Activated CD8-positive, alpha-beta T cell treated with anti-CD3 and anti-CD28 coated beads for 36 hours (primary cell): ENCODE measurements at regions not wholly inside any gene's neighbourhood (a gene's known extent, or its start where the extent isn't known, plus 50 kb on each side); places are given as distances from the start of the nearest gene placed in this dataset.

ENCODE experiments used
- ATAC-seq: fragments of 200-7000 bp; cut with Tn5 transposase; one replicate; pipeline ENCODE4 v1.10.0; 2021; ENCODE audit warnings: mild to moderate bottlenecking, moderate library complexity
- CTCF ChIA-PET: fragments of 350-600 bp; sonication (Branson Sonifier 250); formaldehyde crosslinking; loops from one replicate; lab custom pipeline; 2021; ENCODE audit warnings: antibody characterized with exemption; lab: Charles Lee
- POLR2A ChIA-PET: fragments of 350-600 bp; sonication (Branson Sonifier 250); formaldehyde crosslinking; loops from one replicate; lab custom pipeline; 2021; ENCODE audit warnings: antibody characterized with exemption; lab: Charles Lee
- DNase-seq: peaks from one replicate; pipeline ENCODE4 v3.0.0-alpha.2; 2020
- H3K27ac Mint-ChIP-seq: one replicate; pipeline ENCODE4 v1.8.0; 2021; ENCODE audit warnings: mild to moderate bottlenecking, mixed read lengths
- H3K27me3 Mint-ChIP-seq: one replicate; pipeline ENCODE4 v1.8.0; 2021; ENCODE audit warnings: mixed read lengths
- H3K36me3 Mint-ChIP-seq: one replicate; pipeline ENCODE4 v1.8.0; 2021; ENCODE audit warnings: low read depth, mixed read lengths
- H3K4me1 Mint-ChIP-seq: one replicate; pipeline ENCODE4 v1.8.0; 2021; ENCODE audit warnings: low read depth, mixed read lengths
- H3K4me3 Mint-ChIP-seq: one replicate; pipeline ENCODE4 v1.8.0; 2021; ENCODE audit warnings: mild to moderate bottlenecking, moderate library complexity, mixed read lengths
- H3K9me3 Mint-ChIP-seq: one replicate; pipeline ENCODE4 v1.8.0; 2021; ENCODE audit warnings: mixed read lengths
- CTCF ChIP-seq: fragments of 200-600 bp; IDR thresholded peaks from one replicate; pipeline ENCODE4 v1.8.0; 2022; ENCODE audit warnings: antibody characterized with exemption, mild to moderate bottlenecking
- intact Hi-C: fragments of 100-400 bp; cut with micrococcal nuclease; formaldehyde crosslinking; loops from one replicate; pipeline ENCODE4 v1.10.0; 2022

- DNase-seq (no peak), ATAC-seq (no peak)
- Mint-ChIP-seq H3K4me1 (peaks cover 4% of the 10 kb centered on the region), H3K4me3 (no peak overlapping the region), H3K36me3 (no peaks in the 10 kb centered on the region), H3K27ac (no peak overlapping the region), H3K9me3 (no peaks in the 10 kb centered on the region), H3K27me3 (peaks cover 25% of the 10 kb centered on the region)
- ChIA-PET POLR2A (interaction anchor here (0.8 kb wide), 1 partner anchor 85 kb away, joined by 3 read pairs; no protein-coding TSS in a partner anchor), CTCF (interaction anchor here (1.3 to 3.5 kb wide), 3 partner anchors 68 to 197 kb away, joined by 3 to 20 read pairs (median 17); no protein-coding TSS in a partner anchor)
- intact Hi-C loops, result loop anchor here (10.0 kb wide), 3 partner anchors 104 to 294 kb away; partner anchors contain the start of gene OLIG2
- no peak for TF ChIP-seq CTCF
Measured at GRCh38 chr21:33128538-33128937, 58.6 kb downstream of the OLIG1 start.

GRCh38 chr21:33132054-33132453, 62.1 kb downstream of the OLIG1 start:
- Mint-ChIP-seq H3K4me3 (no peak overlapping the region), H3K4me1 (peaks cover 4% of the 10 kb centered on the region), H3K27ac (no peak overlapping the region), H3K36me3 (no peaks in the 10 kb centered on the region), H3K27me3 (peaks cover 25% of the 10 kb centered on the region), H3K9me3 (no peaks in the 10 kb centered on the region)
- peak; percentile 42 for TF ChIP-seq CTCF
- ChIA-PET POLR2A (no interaction called here), CTCF (interaction anchor here (0.8 to 2.8 kb wide), 3 partner anchors 14 to 65 kb away, joined by 3 to 18 read pairs (median 7); no protein-coding TSS in a partner anchor)
- ATAC-seq (no peak), DNase-seq (no peak)
- intact Hi-C loops, result no loop called here

- no peak overlapping the region for H3K4me3 Mint-ChIP-seq
- H3K36me3 Mint-ChIP-seq, result no peaks in the 10 kb centered on the region
- no peak for DNase-seq
- intact Hi-C loops, result no loop called here
- ChIA-PET CTCF (interaction anchor here (1.0 to 2.8 kb wide), 2 partner anchors 63 to 312 kb away, joined by 4 to 18 read pairs; no protein-coding TSS in a partner anchor), POLR2A (no interaction called here)
- H3K27me3 Mint-ChIP-seq, result peaks cover 13% of the 10 kb centered on the region
- ATAC-seq, result no peak
- no peaks in the 10 kb centered on the region for H3K4me1 Mint-ChIP-seq
- H3K27ac Mint-ChIP-seq, result no peak overlapping the region
- TF ChIP-seq CTCF, result no peak
- no peaks in the 10 kb centered on the region for H3K9me3 Mint-ChIP-seq
Measured at GRCh38 chr21:33133892-33134291, 64.0 kb downstream of the OLIG1 start.

GRCh38 chr21:33135925-33136324, 66.0 kb downstream of the OLIG1 start:
- H3K4me1 Mint-ChIP-seq, result no peaks in the 10 kb centered on the region
- no peak overlapping the region for H3K27ac Mint-ChIP-seq
- no peaks in the 10 kb centered on the region for H3K9me3 Mint-ChIP-seq
- intact Hi-C loops, result no loop called here
- no peak overlapping the region for H3K4me3 Mint-ChIP-seq
- ATAC-seq (no peak), DNase-seq (no peak)
- ChIA-PET CTCF (no interaction called here), POLR2A (no interaction called here)
- H3K36me3 Mint-ChIP-seq, result no peaks in the 10 kb centered on the region
- no peak for TF ChIP-seq CTCF
- peaks cover 9% of the 10 kb centered on the region for H3K27me3 Mint-ChIP-seq

- Mint-ChIP-seq H3K36me3 (no peaks in the 10 kb centered on the region), H3K4me3 (no peak overlapping the region), H3K27me3 (peaks cover 4% of the 10 kb centered on the region), H3K9me3 (no peaks in the 10 kb centered on the region), H3K4me1 (no peaks in the 10 kb centered on the region), H3K27ac (no peak overlapping the region)
- intact Hi-C loops, result no loop called here
- CTCF ChIA-PET, result no interaction called here
- TF ChIP-seq CTCF, result no peak
- DNase-seq, result no peak
- POLR2A ChIA-PET, result no interaction called here
- ATAC-seq, result no peak
Measured at GRCh38 chr21:33136847-33137502, 67.0 kb downstream of the OLIG1 start.
